Brain pericyte (primary cell): ENCODE measurements at regions not wholly inside any gene's neighbourhood (a gene's known extent, or its start where the extent isn't known, plus 50 kb on each side); places are given as distances from the start of the nearest gene placed in this dataset.

Experiments
- DNase-seq: peaks from one replicate; pipeline ENCODE4 v3.0.0-alpha.2; 2012; ENCODE audit warnings: low read depth, low spot score

- DNase-seq = no peak
Observed at GRCh38 chr4:151895671-151896070, 134.9 kb upstream of the GATB start.

GRCh38 chr4:151894246-151894645, 133.4 kb upstream of the GATB start:
- DNase-seq = no peak

DNA sequence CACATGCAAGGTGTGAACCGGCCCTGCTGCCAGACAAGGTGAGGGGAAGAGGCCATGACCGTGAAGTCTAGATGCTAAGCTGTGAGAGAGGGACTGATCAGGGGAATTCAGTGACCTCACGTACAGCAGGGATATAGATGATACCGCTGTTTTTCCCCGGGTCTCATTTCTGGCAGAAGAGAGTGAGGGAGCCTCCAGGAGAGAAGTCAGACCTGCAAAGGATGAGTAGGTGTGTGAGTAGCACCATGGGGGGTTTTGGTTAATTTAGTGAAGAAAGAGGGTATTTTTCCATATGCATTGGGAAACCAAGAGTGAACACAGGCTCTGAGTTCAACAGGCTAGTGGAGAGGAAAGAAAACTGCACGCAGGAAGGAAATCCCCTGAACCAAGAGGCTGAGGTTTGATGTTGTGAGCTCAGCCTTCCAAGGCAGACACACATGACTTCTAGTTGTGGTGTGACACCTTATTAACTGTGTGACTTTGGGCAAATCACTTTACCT, 127.6 kb upstream of the GATB start:
- no peak for DNase-seq

DNA sequence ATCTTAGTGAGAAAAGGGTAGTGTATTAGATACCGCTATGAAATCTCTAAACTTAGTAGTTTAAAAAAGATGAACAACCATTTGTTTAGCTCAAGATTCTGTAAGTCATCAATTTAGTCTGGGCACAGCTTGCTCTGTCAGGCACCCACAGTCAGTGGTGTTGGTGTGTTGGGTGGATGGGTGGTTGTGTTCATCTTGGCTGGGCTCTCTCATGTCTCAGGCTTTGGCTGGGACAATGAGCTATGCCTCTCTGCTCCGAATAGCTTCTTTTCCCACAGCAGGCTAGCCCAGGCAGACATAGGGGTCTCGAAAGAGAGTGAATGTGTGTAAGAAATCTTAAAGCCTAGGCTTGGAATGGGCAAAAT, 127.0 kb upstream of the GATB start:
- no peak for DNase-seq

DNA sequence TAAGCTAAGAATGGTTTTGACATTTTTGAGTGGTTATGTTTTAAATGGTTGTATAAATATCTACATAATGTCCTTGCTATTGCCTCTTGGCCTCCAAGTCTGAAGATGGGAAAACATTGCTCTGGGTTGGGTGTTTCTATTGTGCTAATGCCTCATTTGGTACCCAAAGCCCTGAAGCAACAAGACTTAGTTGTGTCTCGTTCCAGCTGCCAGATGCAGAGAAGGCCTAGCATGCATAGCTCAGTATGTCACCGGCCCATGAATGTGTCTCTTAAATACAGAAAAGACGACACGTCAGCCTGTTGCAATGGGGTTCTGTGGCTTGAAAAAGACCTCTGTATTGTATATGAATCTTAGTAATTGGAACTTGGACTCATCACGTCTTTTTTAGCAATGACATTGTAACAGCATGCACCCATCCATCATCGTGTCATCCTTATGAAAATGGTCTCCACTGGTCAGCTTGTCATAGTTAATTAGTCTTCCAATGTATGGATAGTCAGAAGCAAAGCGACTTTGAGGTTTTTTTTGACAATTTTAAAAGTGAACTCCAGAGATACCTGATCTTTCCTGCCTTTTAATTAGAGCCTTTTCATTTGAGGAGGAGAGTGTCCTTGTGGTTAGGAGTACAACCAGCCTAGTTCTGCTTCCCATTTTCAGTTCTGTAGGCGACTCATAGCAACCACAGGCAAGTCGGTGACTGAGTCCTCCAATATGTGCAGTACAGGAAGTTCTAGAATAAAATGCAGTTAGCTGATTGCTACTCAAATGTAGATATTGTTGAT, 126.4 kb upstream of the GATB start:
- no peak for DNase-seq

DNA sequence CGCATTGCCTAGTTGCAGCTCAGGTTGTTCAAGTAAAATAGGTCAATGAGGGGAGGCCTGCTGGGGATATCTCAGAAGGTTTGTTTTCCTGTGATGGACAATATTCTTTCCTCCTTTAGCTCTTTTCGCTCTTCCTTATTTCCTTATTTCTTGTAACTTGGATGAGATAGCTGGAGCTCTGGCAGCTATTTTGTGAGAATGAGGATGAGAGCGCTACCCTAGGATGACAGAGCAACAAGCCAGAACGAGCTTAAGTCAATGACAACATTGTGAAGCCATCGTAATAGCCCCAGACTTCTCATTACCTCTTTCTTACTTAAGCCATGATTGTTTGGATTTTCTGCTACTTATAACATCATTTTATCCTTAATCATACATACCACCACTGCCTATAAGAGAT, 124.3 kb upstream of the GATB start:
- DNase-seq = no peak

- no peak for DNase-seq
Observed at GRCh38 chr4:151883747-151884146, 122.9 kb upstream of the GATB start.

- no peak for DNase-seq
Observed at GRCh38 chr4:151882072-151882803, 121.4 kb upstream of the GATB start.

DNA sequence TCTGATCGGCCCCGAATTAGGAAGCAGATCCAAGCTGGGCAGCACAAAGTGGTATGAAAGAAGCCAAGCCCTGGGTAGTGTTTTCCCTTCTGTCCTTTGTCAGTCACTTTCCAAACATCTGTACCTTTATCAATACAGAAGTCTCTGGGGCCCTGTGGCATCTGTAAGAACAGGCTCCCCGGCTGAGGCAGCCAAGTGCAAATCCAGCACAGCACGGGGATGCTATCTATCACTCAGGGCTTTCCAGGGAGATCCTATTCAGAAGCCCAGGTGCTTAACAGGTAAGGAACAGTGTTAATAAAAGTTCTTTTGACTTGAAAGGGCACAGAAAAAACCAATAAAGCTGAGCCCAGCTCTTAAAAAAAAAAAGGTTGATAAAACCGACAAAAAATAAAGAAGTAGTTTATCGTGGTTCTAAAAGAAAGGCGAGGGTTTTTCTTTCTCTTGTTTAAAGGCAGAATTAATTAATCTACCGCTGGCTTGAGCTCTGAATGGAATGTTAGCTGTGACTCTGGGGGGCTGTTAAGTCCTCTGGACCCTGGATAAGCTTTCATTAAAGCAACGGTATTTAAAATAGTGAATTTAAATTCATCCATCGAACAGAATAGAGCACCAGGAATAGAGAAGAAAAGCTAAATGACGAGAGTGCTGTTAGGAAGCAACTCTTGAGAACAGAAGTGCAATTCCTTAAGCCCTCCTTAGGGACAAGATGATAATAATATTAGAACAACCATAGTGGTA, 119.1 kb upstream of the GATB start:
- DNase-seq = no peak

GRCh38 chr4:151876381-151876988, 115.7 kb upstream of the GATB start:
- DNase-seq = no peak

DNA sequence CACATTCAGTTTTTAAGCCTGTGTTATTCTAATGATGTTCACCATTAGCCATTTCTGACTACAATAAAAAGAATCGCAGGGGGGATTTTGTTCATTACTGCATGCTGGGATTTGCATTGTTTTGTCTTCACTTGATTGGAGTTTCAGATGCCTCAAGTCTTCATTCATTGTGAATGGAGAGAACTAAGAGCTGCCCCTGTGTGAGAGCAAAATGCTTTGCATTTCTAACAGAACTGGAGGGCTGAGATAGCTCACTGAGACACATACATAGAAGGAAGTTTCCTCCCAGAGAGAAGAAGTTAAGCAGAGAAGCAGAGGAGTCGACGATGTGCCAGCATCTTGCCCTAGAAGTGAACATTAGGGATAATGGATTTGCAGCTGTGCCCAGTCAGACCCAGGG, 113.5 kb upstream of the GATB start:
- DNase-seq = no peak

GRCh38 chr4:151866592-151866918, 105.7 kb upstream of the GATB start:
- DNase-seq = no peak

DNA sequence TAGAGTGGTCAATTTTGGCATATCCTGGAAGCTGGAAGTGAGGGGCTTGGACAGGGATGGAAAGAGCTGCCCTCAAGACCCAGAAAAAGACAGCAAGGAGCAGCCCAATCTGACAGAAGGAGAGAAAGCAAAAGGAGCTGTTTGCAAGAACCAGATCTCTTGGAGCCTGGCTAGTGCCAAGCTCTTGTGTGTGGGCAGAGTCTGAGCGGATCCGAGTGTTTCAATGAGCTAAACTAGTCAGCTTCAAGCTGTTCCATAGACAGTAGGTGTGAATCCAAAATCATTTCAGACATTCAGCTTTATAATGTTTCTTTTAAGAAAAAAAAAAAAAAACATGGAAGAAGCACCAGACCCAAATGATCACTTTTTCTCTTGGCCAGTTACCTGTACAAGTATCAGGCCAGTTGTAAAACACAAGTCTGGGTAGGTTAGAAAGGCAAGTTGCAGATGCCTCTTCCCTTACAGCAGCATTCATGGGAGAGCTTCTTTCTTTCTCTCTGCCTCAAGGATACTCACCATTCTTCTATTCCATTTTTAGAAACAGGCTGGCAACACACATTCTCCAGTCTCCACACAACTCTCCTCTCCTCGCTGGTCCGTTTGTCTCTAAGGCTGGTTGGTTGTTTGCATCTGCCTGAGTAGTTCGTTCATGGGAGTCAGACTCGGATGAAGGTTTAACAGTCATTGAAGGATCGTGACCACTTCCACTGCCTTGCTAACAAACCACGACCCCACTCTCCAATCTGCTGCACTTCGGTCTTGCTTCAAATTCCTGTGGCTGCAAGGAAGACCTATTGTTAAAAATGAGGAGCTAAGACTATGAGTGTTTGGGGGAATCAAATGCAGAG, 105.2 kb upstream of the GATB start:
- no peak for DNase-seq

DNA sequence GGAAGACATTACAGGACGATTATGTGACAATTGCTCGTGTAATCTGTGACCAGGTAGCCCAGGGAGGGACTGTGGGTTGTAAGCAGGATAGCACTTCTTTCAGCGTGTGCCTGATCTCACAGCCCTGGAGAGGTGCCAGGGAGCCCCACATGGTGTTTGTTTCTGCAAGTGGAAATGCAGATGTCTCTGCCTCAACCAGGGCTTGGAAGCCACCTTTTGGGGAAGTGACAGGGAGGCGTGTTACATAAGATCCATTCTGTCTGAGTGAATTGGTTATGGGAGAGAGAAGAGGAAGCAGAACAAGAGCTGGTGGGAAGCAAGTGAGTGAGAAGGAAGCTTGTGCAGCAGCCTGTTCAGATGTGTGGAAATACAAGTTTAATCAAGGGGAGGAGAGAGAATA, 104.5 kb upstream of the GATB start:
- DNase-seq = no peak

DNA sequence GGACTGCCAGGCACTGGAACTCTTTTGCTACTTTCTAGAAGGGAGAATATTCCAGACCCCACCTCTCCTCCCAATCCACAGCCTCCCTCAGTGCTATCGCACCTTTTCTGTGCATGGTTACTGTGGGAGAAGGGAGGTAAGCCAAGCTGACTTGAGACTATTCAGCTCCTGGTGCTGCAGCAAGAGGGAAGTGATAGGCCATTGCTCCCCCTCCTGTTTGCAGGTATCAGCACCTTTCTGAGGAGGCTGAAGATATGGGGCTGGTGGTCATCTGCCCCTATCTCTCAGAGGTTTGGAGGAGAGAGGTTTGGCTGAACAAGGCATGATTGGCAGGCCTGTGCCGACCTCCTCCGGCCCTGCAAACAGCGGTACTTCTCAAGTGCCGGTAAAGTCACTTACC, 103.3 kb upstream of the GATB start:
- DNase-seq = no peak

GRCh38 chr4:151862766-151863165, 102.0 kb upstream of the GATB start:
- no peak for DNase-seq

DNA sequence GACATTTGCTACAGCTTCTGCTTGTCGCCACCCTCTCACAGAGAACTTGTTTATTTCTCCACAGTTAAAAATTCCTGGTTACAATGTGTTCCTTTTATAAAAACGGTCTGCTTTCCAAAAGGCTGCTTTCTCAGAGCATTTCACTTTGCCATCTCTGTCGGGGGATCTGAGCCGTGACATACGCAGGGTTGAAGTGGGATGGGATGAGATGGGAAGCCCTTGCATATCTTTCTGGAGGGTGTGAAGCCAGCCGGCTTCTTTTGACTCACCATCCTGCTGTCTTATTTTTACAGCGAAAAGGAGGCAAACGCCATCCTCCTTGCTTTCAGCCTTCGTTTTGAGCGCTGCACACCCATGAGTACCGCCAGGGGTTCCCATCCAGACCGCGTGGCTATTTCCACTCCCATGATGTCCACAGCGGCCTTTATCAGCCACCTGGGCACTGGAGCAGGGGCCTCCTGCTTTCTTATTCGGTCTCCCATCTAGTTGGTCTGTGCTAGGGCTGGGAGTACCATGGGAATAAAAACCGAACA, 99.8 kb upstream of the GATB start:
- DNase-seq = no peak

DNA sequence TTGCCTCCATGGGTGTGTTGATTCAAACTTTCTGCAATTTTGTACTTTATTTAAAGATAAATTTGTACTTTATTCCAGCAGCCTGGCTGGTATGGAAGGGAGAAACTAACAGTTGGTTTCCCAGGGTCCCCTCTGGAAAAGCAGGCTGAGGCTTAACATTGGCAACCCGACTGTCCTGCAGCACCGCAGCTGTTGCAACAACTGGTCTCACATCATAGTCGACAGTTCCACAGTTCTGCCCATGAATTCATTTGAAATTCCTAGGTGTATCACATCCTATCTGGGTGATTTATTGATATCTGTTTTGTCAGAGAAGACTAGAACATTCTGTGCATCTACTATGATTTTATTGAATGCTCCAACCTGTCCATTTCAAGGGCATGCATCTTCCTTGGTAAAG, 98.8 kb upstream of the GATB start:
- no peak for DNase-seq

- no peak for DNase-seq
Observed at GRCh38 chr4:151858356-151858755, 97.5 kb upstream of the GATB start.

DNA sequence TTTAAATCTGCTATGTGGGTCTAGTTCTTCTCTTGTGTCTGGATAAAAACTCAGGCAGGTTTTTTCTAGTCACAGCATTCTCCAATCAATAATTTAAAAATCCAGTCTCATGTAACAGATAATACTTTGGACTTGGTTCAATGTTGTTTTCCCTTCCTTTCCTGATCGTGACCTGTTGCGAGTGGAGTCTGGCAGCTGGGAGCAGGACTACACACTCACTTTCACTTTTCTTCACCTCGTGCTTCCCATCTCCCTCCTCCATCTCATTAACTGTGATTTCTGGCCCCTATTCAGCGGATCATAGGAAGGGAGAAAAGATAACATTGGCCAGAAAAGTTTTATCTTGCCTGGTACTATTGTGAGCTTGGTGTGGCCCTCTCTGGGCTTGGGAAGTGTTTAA, 96.6 kb upstream of the GATB start:
- no peak for DNase-seq

- no peak for DNase-seq
Observed at GRCh38 chr4:151855747-151856146, 94.9 kb upstream of the GATB start.
